ENCODE measurements at regions not wholly inside any gene's neighbourhood (a gene's known extent, or its start where the extent isn't known, plus 50 kb on each side); places are given as distances from the start of the nearest gene placed in this dataset.
"Not testable (repeated sequence)": the region's sequence is repeated elsewhere in the genome, so short reads cannot be mapped to it uniquely, and the experiment has no call there.

- no peak for DNase-seq (ENCODE audit: low read depth in 2 of 2)
Measured at GRCh38 chr5:117645400-117645799, 1070.8 kb upstream of the SEMA6A start.

GRCh38 chr5:117638581-117638980 lies 1064.0 kb upstream of the SEMA6A start:
- DNase-seq (ENCODE audit: low read depth in 2 of 2), result no peak

DNA sequence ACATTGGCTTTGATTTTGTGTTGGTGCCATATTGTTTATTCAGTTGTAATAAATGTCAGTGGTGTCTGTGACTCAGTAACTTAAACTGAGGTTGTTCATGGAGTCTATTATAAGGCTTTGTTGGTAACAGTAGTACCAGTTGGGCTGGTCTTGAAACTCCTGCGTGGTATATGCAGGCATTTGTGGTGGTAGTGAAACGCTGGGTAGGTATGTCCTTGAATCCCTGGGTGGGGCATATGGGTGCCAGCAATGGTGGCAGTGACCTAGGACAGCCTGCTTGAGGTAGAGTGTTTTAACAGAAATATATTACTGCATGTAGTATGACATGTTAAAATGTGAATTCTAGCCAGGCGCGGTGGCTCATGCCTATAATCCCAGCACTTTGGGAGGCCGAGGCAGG lies 1058.5 kb upstream of the SEMA6A start:
- DNase-seq (ENCODE audit: low read depth in 2 of 2), result no peak

DNA sequence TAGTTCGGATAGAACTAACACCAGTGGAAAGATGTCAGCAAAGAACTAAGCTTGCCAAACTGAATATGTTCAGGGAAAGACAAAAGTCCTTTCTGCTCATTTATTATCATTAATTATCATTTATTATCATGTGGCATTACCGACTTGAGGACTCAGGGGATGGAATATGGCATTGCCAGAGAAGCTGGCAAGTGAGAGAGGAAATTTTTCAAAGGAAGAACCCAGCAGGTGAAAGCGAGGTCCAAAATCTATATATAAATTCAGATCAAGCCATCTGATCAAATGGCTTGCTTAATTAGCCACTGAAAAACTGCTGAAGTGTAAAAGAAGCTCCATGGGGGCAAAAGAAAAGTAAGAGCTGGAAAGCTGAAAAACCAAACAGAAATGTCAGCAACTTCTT lies 1049.6 kb upstream of the SEMA6A start:
- no peak for DNase-seq (ENCODE audit: low read depth in 2 of 2)

DNA sequence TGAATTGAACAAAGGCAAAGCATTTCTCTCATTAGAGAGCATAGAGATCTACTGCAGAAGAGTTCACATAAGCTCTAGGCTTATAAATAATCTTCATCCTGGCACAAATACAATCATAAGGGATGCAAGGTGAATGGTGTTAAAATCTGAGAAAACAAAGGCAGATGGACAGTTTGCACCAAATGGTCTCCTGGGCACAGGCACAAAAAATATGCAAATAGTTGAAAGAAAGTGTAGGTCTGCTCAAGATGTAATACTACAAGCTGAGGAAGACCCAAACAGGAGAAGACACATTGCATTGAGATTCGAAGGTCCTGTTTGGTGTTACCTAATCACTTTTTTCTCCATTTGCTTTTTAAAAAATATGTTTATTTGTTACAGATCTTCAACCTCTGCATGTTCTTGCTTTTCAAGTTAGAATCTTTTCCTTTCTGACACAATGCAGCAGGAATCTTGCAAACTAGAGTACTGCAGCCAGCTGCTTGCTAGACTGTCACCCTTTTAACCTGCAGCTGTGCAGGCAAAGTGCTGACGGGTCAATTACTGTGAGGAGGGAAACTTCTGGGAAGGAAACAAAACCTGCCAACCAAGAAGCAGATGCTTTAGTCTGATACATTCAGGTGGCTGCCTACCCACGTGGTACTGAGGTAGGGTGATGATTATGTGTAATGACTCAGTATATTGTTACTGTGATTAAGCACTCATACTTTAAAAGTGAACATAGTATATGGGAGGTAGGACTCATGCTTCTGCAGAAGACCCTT lies 1048.6 kb upstream of the SEMA6A start:
- no peak for DNase-seq (ENCODE audit: low read depth in 2 of 2)

- no peak for DNase-seq (ENCODE audit: low read depth in 2 of 2)
Measured at GRCh38 chr5:117621921-117622320, 1047.3 kb upstream of the SEMA6A start.

DNA sequence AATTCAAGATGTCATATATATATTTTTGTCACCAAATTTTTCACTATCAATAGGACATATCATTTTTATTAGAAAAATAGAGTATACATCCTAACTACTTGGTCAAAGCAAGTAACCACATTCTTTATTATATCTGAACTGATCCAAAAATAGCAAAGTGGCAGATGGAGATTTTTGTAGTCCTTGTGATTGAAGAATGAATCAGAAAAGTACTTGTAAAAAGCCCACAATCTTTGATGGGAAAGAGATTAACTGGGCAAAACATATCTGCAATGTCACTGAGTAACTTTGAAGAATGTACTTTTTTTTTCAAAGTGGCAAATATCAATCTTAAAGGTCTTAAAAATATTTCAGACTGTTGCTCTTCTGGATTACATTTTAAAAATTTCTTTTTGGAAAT lies 1040.6 kb upstream of the SEMA6A start:
- DNase-seq (ENCODE audit: low read depth in 2 of 2), result no peak

DNA sequence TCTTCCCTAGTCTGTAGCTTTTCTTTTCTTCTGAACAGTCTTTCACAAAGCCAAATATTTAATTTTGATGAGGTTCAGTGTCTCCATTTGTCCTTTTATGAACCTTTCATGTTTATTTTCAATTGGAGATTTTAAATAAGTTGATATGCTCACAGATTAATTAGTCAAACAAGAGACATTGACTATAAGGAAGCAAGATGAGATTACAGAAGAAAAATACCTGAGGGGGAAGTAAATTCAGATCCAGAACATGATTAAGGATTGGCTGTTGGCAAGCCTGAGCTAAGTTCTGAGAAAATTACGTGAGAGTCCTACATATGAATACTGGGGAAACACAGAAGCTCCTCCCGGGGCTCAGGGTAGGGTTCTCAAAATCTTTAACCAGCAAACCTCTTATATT lies 1039.8 kb upstream of the SEMA6A start:
- DNase-seq (ENCODE audit: low read depth in 2 of 2), result no peak

DNA sequence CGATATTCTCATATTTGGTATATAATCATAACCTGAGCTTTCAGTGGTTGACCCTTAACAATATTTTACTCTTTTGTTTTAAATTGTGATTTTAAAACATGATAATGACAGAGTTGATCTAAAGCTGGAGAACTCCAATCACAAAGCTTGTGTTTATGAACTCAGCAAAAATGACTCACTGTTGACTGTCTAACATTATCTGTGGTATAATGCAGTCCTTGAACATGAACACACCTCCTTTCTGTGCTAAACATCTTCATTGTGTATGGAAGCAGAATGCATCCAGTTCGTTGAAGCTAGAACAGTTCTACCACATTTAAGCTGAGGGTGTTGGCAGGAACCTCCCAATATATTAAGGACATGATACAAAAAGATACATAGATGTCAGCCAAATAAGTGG lies 1030.2 kb upstream of the SEMA6A start:
- DNase-seq (ENCODE audit: low read depth in 2 of 2), result no peak

DNA sequence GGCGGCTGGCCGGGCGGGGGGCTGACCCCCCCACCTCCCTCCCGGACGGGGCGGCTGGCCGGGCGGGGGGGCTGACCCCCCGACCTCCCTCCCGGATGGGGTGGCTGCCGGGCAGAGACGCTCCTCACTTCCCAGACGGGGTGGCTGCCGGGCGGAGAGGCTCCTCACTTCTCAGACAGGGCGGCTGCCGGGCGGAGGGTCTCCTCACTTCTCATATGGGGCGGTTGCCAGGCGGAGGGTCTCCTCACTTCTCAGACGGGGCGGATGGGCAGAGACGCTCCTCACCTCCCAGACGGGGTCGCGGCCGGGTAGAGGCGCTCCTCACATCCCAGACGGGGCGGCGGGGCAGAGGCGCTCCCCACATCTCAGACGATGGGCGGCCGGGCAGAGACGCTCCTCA lies 1025.2 kb upstream of the SEMA6A start:
- not testable (repeated sequence) for DNase-seq (ENCODE audit: low read depth in 2 of 2)

GRCh38 chr5:117594166-117594565 lies 1019.5 kb upstream of the SEMA6A start:
- no peak for DNase-seq (ENCODE audit: low read depth in 2 of 2)

DNA sequence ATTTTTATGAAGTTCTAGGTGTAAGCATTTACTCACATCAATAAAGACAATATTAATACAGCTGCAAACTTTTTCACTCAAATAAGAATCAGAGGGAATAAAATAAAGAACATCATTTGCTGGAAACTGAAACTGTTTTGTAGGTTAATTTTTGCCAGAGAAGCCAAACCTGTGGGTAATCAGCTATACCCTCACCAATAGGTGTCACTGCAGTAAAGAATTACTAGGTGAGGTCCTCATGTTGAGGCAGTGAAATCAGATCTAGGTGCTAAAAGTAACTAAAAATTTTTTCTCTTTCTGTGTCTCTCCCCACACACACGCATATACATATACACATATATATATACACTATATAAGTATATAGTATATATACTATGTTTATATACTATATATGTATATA lies 1016.3 kb upstream of the SEMA6A start:
- no peak for DNase-seq (ENCODE audit: low read depth in 2 of 2)

DNA sequence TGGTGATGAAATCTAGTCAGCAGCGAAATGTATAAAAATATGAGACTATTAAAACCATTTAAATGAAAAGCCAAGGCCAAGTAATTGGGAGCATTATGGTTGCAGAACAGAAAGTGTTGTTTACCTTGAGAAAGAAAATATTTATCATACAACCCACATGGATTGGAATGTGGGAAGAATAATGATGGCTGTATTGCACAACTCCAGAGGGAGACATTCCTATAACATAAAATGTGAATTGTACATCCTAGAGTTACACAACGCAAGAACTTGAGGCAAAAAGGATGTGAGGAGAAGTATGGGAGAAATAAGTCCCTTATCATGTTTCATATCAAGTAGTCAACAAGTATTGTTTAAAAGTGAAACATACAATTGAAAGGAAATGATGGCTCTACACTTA lies 1014.0 kb upstream of the SEMA6A start:
- DNase-seq (ENCODE audit: low read depth in 2 of 2), result no peak

GRCh38 chr5:117587111-117587510 lies 1012.5 kb upstream of the SEMA6A start:
- no peak for DNase-seq (ENCODE audit: low read depth in 2 of 2)

- DNase-seq (ENCODE audit: low read depth in 2 of 2), result no peak
Measured at GRCh38 chr5:117568622-117569021, 994.0 kb upstream of the SEMA6A start.

DNA sequence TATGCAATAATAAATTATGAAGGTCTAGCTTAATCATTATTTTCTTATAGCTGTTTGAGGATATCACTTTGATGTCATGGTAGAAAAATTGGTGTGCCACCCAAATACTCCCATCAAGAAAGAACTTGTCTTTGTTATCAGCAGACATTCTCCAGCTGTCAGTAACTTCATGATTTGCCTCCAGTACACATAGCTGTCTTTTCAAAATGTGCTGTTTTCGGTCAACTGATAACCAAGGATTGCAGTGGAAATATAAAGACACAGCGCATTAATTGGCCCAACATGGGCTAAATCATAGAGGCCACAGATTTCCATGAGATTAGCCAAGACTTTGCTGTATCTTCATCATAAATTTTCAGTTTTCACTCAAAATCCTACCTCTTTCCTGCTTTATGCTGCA lies 993.5 kb upstream of the SEMA6A start:
- no peak for DNase-seq (ENCODE audit: low read depth in 2 of 2)

- no peak for DNase-seq (ENCODE audit: low read depth in 2 of 2)
Measured at GRCh38 chr5:117562647-117563046, 988.0 kb upstream of the SEMA6A start.

- no peak for DNase-seq (ENCODE audit: low read depth in 2 of 2)
Measured at GRCh38 chr5:117561531-117561930, 986.9 kb upstream of the SEMA6A start.

- no peak for DNase-seq (ENCODE audit: low read depth in 2 of 2)
Measured at GRCh38 chr5:117559005-117559844, 984.6 kb upstream of the SEMA6A start.

GRCh38 chr5:117551236-117551635 lies 976.6 kb upstream of the SEMA6A start:
- DNase-seq (ENCODE audit: low read depth in 2 of 2), result no peak

- no peak for DNase-seq (ENCODE audit: low read depth in 2 of 2)
Measured at GRCh38 chr5:117547192-117547591, 972.6 kb upstream of the SEMA6A start.

DNA sequence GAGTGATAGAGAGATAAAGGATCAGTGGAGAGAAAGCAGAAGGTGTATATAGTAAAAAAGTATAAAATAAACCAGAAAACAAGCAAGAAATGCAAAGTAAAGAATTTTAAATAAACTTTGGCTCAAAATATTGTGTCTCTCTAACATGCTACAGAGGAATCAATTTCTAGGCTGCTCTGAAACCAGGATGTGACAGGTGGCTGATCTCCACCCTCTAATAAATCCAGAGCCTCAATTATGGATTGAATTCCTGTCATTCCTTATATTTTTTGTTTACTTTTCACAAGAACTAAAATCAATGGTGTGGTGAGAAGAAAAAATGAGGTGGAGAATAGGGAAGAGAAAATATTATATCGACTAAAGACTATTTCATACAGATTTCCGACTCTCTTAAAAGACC lies 965.1 kb upstream of the SEMA6A start:
- DNase-seq (ENCODE audit: low read depth in 2 of 2), result no peak

DNA sequence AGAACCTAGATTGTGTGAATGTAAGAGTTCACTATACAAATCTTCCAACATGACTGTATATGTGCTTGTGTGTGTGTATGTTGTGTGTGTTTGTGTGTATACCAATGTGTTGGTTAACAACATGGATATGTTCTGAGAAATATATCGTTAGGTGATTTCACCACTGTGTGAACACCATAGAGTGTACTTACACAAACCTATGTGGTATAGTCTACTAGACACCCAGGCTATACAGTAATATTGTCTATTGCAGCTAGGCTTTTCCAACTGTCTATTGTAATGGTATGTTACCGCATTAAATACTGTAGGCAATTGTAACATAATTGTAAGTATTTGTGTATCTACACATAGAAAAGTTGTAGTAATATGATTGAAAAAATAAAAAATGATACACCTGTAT lies 959.2 kb upstream of the SEMA6A start:
- no peak for DNase-seq (ENCODE audit: low read depth in 2 of 2)
